GM19043 (cell line): ENCODE measurements at regions not wholly inside any gene's neighbourhood (a gene's known extent, or its start where the extent isn't known, plus 50 kb on each side); places are given as distances from the start of the nearest gene placed in this dataset.

ENCODE experiments used
- ATAC-seq: cut with Tn5 transposase; IDR thresholded peaks from one replicate; pipeline ENCODE4 v1.9.1; 2021; ENCODE audit warnings: low read depth; ENCODE audit not compliant: unreplicated experiment

DNA sequence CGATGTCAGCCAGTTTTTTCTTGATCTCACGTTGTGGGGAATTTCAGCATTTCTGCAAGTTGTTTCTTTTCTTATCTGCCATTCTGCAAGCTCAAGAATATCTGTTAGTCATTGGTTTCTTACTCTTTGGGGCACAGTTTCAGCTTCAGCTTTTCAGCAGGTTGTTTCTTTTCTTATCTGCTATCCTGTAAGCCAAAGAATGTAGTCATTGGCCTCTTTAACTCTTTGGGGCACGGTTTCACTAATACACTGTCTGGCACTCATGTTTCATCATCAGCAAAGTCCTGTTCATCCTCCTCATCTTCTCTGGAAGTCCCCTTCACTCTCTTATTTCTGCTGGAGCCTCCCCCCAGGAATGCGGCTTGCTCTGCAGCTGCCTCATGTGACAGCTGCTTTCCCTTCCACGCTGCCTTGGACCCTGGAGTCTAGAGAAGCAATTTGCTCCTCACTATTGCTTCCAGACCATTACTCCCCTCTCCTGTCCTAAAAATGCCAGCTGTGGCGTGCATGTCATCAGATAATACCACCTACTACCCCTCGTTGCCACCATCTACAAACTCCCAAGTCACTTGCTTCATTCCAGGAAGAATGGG lies 67.0 kb upstream of the CACNA1E start:
- no peak for ATAC-seq

DNA sequence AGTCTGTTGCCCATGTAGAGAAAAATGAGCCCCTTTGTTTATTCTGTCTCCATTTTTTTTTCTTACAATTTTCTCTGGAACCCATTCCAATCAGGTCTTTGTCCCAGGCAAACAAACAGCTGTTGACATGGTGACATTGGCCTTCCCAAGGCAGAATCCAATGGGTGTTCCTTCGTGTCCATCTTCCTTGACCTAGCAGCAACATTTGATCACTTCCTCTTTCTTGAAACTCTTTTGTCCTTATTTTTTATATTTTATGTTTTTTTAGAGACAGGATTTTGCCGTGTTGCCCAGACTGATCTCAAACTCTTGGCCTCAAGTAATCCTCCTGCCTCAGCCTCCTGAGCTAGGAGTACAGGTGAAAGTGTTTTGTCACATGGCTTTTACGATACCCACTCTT lies 65.4 kb upstream of the CACNA1E start:
- no peak for ATAC-seq

DNA sequence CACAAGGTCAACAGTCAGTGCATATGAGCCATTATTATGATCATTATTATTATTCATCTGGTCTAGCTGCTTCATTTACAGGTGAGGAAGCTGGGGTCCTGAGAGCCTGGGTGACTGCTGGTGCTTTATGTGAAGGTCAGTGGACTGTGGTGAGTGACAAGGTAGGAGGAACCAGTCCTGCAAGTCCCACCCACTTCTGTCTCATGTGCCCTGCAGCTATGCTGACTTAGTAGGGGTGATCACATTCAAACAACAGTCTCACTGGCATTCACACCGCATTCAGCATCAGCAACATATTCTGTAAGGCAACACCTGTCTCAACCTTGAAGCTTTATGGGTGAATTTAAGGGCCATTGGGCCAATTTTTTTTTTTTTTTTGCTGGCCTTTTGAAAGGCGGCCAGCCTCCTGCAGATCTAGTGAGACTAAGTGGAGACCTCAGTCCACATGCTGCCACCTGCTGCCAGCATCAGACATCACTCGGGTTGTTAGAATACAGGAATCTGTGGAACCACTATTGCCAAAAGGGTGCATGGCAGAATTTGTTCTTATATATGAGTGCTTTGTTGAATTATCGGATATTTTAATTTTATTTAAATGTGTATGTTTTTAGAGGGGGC lies 59.9 kb upstream of the CACNA1E start:
- ATAC-seq, result no peak

DNA sequence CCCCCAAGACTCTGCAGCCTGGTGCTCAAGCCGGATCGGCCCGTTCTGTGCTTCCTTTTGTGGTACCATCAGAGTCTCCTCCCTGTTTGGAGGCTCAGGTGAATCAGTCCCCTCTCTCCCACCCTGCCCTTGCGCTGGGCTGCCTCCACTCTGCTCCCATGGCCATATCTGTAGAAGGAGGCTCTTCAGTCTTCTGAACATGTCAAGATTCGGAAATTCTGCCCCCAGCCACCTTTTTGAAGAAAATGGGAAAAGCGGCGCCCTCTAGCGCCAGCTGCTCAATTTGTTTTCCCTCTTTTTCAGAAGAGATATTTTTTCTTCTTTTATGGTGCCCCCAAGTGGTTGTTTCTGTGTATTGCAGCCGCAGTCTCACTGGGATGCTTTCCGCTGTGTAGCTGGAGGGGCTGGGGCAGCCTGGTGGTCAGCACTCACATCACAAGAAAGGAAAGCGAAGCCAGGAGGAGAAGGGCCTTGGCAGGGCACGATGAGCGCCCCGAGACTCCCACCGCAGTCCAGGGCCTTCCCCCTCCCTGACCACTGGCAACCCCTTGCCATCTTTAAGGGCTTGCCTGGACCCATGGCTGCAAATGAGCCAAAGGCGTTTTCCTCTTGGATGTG lies 58.4 kb upstream of the CACNA1E start:
- no peak for ATAC-seq

DNA sequence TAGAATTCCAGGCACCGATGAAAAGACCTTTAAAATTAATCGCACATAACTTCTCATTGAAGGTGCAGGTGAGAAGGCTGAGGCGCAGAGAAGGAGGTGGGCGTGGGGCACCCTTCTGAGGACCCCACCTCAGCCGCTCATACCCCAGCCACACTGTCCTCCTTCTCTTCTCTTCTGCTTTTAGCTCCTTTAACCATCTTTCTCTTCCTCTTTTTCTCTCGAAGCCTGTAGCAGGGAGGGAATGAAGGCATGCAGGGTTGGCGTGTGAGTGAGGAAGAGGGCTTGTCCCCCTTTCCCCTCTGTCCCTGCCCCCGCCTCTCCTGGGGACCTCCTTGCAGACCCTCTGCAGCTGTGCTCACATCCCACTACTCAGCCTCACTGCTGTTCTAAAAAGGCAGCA lies 57.8 kb upstream of the CACNA1E start:
- no peak for ATAC-seq

DNA sequence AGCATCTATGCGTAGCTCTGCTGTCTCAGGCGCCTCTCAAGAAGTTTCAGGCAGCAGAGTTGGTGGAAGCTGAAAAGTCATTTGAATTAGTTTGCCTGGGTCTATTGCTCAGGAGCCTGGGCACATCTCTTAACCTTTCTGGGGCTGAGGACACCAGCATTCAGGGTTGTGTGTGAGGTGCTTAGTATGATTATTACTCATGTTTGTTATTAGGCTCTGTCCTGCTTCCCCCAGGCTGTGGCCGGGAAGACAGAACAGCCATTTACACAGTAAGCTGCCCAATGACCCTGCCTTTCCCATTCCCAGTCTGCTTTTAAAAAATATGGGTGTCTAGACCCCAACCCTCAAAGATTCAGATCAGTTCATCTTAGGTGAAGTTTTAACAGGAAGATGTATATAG lies 53.9 kb upstream of the CACNA1E start:
- ATAC-seq, result no peak

DNA sequence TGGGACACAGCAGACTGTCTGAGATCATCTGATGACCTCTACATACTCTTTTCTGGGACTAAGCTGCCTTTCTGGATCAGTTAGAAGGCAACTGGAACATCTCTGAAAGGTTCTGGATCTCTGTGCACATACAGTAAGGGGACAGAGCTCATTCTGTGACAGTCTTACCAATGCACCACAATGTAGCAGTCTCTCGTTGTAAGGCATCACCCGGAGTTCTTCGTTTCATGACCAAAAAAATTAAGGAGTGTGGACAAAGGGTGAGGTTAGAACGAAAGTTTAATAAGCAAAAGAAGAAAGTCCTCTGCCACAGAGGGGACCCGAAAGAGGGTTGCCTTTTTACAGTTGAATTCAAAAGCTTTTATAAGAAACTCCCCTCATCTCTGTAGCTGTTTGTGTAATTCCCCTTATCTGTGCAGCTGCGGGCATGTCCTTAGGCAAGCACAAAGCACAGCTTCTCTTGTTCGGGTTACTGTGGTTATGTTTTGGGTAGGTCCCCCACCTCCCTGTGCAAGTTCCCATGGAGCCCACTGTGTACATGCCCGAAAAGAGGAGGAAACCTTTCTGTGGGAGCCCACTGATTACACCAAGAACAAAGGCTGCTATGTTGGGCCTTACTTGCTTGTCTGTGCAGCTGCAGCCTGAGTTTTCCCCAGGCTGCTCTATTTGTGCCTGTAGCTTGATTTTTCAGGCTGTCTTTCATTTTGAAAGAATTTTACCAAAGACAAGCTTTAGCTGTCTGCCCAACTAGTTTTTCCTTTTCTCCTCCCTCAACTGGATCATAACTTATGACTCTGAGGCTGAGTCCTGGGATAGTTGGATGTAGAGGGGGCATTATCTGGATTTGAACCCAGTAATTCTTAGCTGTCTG lies 53.1 kb upstream of the CACNA1E start:
- ATAC-seq, result no peak
